ENCODE measurements at regions not wholly inside any gene's neighbourhood (a gene's known extent, or its start where the extent isn't known, plus 50 kb on each side); places are given as distances from the start of the nearest gene placed in this dataset.

GRCh38 chr22:27554841-27555456 is 246.6 kb downstream of the MN1 start:
- TF ChIP-seq, protein P1, sequence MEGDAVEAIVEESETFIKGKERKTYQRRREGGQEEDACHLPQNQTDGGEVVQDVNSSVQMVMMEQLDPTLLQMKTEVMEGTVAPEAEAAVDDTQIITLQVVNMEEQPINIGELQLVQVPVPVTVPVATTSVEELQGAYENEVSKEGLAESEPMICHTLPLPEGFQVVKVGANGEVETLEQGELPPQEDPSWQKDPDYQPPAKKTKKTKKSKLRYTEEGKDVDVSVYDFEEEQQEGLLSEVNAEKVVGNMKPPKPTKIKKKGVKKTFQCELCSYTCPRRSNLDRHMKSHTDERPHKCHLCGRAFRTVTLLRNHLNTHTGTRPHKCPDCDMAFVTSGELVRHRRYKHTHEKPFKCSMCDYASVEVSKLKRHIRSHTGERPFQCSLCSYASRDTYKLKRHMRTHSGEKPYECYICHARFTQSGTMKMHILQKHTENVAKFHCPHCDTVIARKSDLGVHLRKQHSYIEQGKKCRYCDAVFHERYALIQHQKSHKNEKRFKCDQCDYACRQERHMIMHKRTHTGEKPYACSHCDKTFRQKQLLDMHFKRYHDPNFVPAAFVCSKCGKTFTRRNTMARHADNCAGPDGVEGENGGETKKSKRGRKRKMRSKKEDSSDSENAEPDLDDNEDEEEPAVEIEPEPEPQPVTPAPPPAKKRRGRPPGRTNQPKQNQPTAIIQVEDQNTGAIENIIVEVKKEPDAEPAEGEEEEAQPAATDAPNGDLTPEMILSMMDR (conservative IDR thresholded peaks at IDR 0.05; ENCODE audit: low read depth) = no peak
- DNase-seq (ENCODE audit: low spot score) = no peak
- H3K27ac ChIP-seq = peak overlapping the region; percentile 36
- ChIA-PET CTCF (no interaction called here), POLR2A (ENCODE audit: low non-redundant PET) (no interaction called here)

- no peak for DNase-seq (ENCODE audit: low spot score)
- H3K27ac ChIP-seq = no peak overlapping the region
- POLR2A ChIA-PET (ENCODE audit: low non-redundant PET) = no interaction called here
- CTCF ChIA-PET = no interaction called here
- TF ChIP-seq, protein P1 (conservative IDR thresholded peaks at IDR 0.05; ENCODE audit: low read depth) = no peak
Observed at GRCh38 chr22:27556371-27556770, 245.2 kb downstream of the MN1 start.

DNA sequence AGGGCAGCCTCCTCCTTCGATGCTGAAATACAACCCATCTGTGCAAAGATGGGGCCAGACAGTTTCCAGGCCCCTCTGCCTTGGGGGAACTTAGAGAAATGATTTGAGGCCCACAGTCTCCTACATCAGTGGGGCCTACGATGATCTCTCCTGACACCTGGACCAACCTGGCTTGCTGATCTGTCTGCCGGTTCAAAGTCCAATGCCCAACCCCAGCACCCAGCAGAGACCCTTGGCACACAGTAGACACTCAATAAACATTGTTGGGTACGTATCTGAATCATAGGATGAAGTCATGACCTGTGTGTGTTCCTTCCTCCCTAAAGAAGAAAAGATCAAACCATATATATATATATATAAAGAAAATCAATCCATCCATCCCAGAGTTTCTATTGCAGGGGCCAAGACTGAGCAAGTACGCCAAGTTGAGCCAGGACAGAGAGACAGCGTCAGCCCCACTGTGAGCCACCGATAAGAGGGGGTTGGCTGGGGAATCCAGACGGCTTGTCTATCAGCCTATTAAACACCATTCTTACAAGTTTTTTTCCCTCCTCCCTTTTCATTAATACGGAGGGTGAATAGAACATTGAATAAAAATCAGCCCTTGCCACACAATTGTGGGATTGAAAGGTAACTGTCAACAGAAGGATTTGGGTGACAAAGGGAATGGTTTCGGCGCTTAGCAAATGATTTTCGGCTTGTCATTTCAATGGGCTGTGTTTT is 244.1 kb downstream of the MN1 start:
- TF ChIP-seq, protein P1 (conservative IDR thresholded peaks at IDR 0.05; ENCODE audit: low read depth) = no peak
- POLR2A ChIA-PET (ENCODE audit: low non-redundant PET) = no interaction called here
- H3K27ac ChIP-seq = no peak overlapping the region
- CTCF ChIA-PET = no interaction called here
- no peak for DNase-seq (ENCODE audit: low spot score)

DNA sequence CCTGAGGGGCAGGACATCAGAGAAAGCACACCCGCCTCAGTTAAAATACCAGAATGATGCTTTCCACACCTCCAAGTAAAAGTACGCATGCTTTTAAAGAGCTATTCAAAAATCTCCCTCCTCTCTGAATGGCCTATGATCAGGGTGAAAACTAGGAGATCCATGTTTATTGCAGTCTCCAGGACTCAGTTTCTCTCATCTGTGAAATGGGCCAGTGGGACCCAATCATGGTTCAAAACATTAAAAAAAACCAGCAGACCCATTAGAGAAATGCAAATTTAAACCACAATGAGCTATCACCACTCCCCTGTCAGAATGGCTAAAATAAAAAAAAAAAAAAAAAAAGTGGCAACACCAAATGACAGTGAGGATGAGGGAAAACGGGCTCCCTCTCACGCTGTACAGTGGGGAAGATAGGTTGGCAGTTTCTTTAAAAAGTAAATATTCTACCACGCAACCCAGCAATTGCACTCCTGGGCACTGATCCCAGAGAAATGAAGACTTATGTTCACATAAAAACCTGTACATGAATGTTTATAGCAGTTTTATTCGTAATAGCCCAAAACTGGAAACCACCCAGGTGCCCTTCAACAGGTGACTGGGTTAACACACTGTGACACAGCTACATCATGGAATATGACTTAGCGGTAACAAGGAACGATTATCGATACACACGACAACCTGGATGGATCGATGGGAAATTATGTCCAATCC is 242.7 kb downstream of the MN1 start:
- ChIA-PET POLR2A (ENCODE audit: low non-redundant PET) (no interaction called here), CTCF (no interaction called here)
- no peak for DNase-seq (ENCODE audit: low spot score)
- TF ChIP-seq, protein P1 (conservative IDR thresholded peaks at IDR 0.05; ENCODE audit: low read depth) = no peak
- H3K27ac ChIP-seq = no peak overlapping the region

GRCh38 chr22:27560781-27561180 is 240.8 kb downstream of the MN1 start:
- CTCF ChIA-PET = no interaction called here

DNA sequence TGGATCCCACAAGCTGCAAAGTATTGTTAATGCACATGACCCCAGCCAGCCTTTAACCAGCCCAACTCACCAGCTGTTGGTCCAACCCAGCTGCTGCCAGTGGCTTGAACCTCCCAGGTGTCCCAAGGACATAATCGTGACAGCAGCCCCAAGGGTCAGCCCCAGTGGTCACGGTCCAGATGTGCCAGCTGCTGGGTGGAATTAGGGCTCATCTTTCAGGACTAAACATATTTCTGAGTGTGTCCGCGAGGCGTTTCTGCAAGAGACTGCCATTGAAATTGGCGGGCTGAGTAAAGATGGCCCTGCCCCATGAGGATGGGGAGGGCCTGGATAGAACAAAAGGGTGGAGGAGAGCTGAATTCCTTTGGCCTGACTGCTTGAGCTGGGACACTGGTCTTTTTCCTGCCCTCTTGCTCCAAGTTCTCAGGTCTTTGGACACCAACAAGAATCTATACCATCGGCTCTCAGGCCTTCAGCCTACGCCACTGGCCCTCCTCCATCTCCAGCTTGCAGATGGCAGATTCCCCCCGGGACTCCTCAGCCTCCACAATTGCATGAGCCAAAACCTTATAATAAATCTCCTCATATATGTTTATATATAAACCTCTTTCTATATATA is 240.2 kb downstream of the MN1 start:
- TF ChIP-seq, protein P1 (conservative IDR thresholded peaks at IDR 0.05; ENCODE audit: low read depth) = no peak
- ChIA-PET POLR2A (ENCODE audit: low non-redundant PET) (no interaction called here), CTCF (no interaction called here)
- no peak overlapping the region for H3K27ac ChIP-seq
- DNase-seq (ENCODE audit: low spot score) = no peak

More at GRCh38 chr22:27560781-27561180, 240.8 kb downstream of the MN1 start:
- POLR2A ChIA-PET (ENCODE audit: low non-redundant PET) = no interaction called here
- no peak overlapping the region for H3K27ac ChIP-seq
- TF ChIP-seq, protein P1 (conservative IDR thresholded peaks at IDR 0.05; ENCODE audit: low read depth) = no peak
- DNase-seq (ENCODE audit: low spot score) = no peak
